Posterior vena cava (tissue), 2 donors: ENCODE measurements at regions not wholly inside any gene's neighbourhood (a gene's known extent, or its start where the extent isn't known, plus 50 kb on each side); places are given as distances from the start of the nearest gene placed in this dataset.

Experiments
- DNase-seq: peaks from one replicate; pipeline ENCODE4 v3.0.0-alpha.2; 2020; ENCODE audit warnings: low spot score
- intact Hi-C, 2 donors: fragments of 100-400 bp; cut with DNase I; formaldehyde crosslinking; loops; one replicate each; pipeline versions ENCODE4 v1.14.1 to v1.14.2; 2022 to 2023
- donor health status: DM: yes; HTN: yes; CAD: no.
- donor health status: DM: yes; HTN: yes; CAD: no.

- intact Hi-C loops = no loop called here
- no peak for DNase-seq
Observed at GRCh38 chr5:61912559-61912958, 393.4 kb upstream of the KIF2A start.

GRCh38 chr5:61915646-61916045, 390.4 kb upstream of the KIF2A start:
- intact Hi-C loops = no loop called here

GRCh38 chr5:61916621-61917620, 389.1 kb upstream of the KIF2A start:
- no peak for DNase-seq
- intact Hi-C loops = no loop called here

More at GRCh38 chr5:61915646-61916045, 390.4 kb upstream of the KIF2A start:
- DNase-seq = no peak

- no peak for DNase-seq
- intact Hi-C loops = no loop called here
Observed at GRCh38 chr5:61918611-61919010, 387.4 kb upstream of the KIF2A start.

- DNase-seq = no peak
- intact Hi-C loops = no loop called here
Observed at GRCh38 chr5:61919920-61920319, 386.1 kb upstream of the KIF2A start.

GRCh38 chr5:61924251-61924650, 381.8 kb upstream of the KIF2A start:
- intact Hi-C loops = no loop called here
- no peak for DNase-seq

GRCh38 chr5:61926911-61927310, 379.1 kb upstream of the KIF2A start:
- no peak for DNase-seq
- intact Hi-C loops = no loop called here

- no peak for DNase-seq
- intact Hi-C loops = no loop called here
Observed at GRCh38 chr5:61931236-61931635, 374.8 kb upstream of the KIF2A start.

GRCh38 chr5:61933787-61934626, 372.0 kb upstream of the KIF2A start:
- no peak for DNase-seq
- intact Hi-C loops = no loop called here

- intact Hi-C loops = no loop called here
- no peak for DNase-seq
Observed at GRCh38 chr5:61941637-61942036, 364.4 kb upstream of the KIF2A start.

- no peak for DNase-seq
- intact Hi-C loops = no loop called here
Observed at GRCh38 chr5:61942462-61943049, 363.4 kb upstream of the KIF2A start.

GRCh38 chr5:61943713-61944112, 362.3 kb upstream of the KIF2A start:
- DNase-seq = no peak
- intact Hi-C loops = no loop called here

- intact Hi-C loops = no loop called here
- no peak for DNase-seq
Observed at GRCh38 chr5:61948151-61948550, 357.9 kb upstream of the KIF2A start.

- intact Hi-C loops = no loop called here
- DNase-seq = no peak
Observed at GRCh38 chr5:61949054-61949678, 356.8 kb upstream of the KIF2A start.

GRCh38 chr5:61949679-61950435, 356.1 kb upstream of the KIF2A start:
- intact Hi-C loops = no loop called here
- DNase-seq = no peak

- no peak for DNase-seq
- intact Hi-C loops = no loop called here
Observed at GRCh38 chr5:61951295-61951694, 354.7 kb upstream of the KIF2A start.

GRCh38 chr5:61953913-61954312, 352.1 kb upstream of the KIF2A start:
- no peak for DNase-seq
- intact Hi-C loops = no loop called here

- intact Hi-C loops = no loop called here
- DNase-seq = no peak
Observed at GRCh38 chr5:61964201-61964600, 341.8 kb upstream of the KIF2A start.

GRCh38 chr5:61965069-61965468, 340.9 kb upstream of the KIF2A start:
- DNase-seq = no peak
- intact Hi-C loops = no loop called here
